Fibroblast of skin of abdomen (primary cell): ENCODE measurements at regions not wholly inside any gene's neighbourhood (a gene's known extent, or its start where the extent isn't known, plus 50 kb on each side); places are given as distances from the start of the nearest gene placed in this dataset.

Source experiments
- DNase-seq: peaks from one replicate; pipeline ENCODE4 v3.0.0-alpha.2; 2013

DNA sequence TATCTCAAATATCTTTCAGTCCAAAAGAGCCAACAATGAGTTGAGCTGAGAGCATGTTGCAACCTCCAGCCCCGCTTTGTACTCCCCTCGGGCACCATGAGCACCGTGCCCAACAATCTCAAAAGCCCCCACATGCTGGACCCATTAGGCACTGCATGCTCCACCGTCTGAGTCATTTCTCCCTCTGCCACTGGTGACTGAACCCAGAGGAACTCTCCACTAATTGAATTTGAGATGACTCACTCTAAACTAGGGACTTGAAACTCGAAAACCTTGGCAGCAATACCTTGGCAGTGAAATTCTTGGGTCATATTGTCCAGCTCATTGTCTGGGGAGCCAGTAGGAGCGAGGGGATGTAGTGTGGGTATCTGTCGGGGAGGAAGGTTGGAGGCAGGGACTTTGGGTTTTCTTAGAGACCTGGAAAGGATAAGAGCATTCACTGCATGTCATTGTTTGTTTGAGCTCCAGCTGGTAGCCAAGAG, 49.9 kb upstream of the SLIT3 start:
- DNase-seq: peak; percentile 100
